MCF 10A (cell line): ENCODE measurements at regions not wholly inside any gene's neighbourhood (a gene's known extent, or its start where the extent isn't known, plus 50 kb on each side); places are given as distances from the start of the nearest gene placed in this dataset.

ENCODE experiments used
- BruUV-seq: library from RNA; stranded (reverse); fragments of 400-500 nt; replicated peaks from 2 replicates; lab custom pipeline; 2021; lab: Mats Ljungman, UMichigan
- CTCF ChIA-PET: fragments of 300-600 bp; sonication (Branson Sonifier 250); formaldehyde crosslinking; extraction: SDS; loops from one replicate; lab custom pipeline; 2021; ENCODE audit warnings: antibody characterized with exemption, inconsistent platforms; lab: Yijun Ruan, JAX
- POLR2A ChIA-PET: fragments of 300-600, 350-650 bp; sonication (Branson Sonifier 250); formaldehyde crosslinking; extraction: SDS; loops from one replicate; lab custom pipeline; 2020; ENCODE audit warnings: antibody characterized with exemption, inconsistent platforms; lab: Yijun Ruan, JAX
- DNase-seq: peaks from one replicate; pipeline ENCODE4 v3.0.0-alpha.2; 2018; ENCODE audit not compliant: unreplicated experiment
- H3K27ac Mint-ChIP-seq: one replicate; pipeline ENCODE4 v1.8.0; 2022; ENCODE audit warnings: mild to moderate bottlenecking, low read depth, mixed read lengths; ENCODE audit not compliant: unreplicated experiment
- H3K27me3 Mint-ChIP-seq: one replicate; pipeline ENCODE4 v1.8.0; 2022; ENCODE audit warnings: mixed read lengths; ENCODE audit not compliant: insufficient read depth, unreplicated experiment
- H3K36me3 Mint-ChIP-seq: one replicate; pipeline ENCODE4 v1.8.0; 2022; ENCODE audit warnings: mild to moderate bottlenecking, moderate library complexity, mixed read lengths; ENCODE audit not compliant: insufficient read depth, unreplicated experiment
- H3K4me1 Mint-ChIP-seq: one replicate; pipeline ENCODE4 v1.8.0; 2022; ENCODE audit warnings: mixed read lengths; ENCODE audit not compliant: insufficient read depth, unreplicated experiment
- H3K4me3 Mint-ChIP-seq: one replicate; pipeline ENCODE4 v1.8.0; 2022; ENCODE audit warnings: mild to moderate bottlenecking, moderate library complexity, mixed read lengths; ENCODE audit not compliant: unreplicated experiment
- H3K9me3 Mint-ChIP-seq: one replicate; pipeline ENCODE4 v1.8.0; 2022; ENCODE audit warnings: mixed read lengths; ENCODE audit not compliant: unreplicated experiment
- intact Hi-C: fragments of 100-400 bp; cut with micrococcal nuclease; formaldehyde crosslinking; loops from 2 replicates; pipeline ENCODE4 v1.14.1; 2022
- TF ChIP-seq, protein P1 (sequence below): fragments of 200-600 bp; IDR thresholded peaks from one replicate; pipeline ENCODE4 v1.8.0; 2022; ENCODE audit warnings: antibody characterized with exemption, mild to moderate bottlenecking; ENCODE audit not compliant: unreplicated experiment

DNA sequence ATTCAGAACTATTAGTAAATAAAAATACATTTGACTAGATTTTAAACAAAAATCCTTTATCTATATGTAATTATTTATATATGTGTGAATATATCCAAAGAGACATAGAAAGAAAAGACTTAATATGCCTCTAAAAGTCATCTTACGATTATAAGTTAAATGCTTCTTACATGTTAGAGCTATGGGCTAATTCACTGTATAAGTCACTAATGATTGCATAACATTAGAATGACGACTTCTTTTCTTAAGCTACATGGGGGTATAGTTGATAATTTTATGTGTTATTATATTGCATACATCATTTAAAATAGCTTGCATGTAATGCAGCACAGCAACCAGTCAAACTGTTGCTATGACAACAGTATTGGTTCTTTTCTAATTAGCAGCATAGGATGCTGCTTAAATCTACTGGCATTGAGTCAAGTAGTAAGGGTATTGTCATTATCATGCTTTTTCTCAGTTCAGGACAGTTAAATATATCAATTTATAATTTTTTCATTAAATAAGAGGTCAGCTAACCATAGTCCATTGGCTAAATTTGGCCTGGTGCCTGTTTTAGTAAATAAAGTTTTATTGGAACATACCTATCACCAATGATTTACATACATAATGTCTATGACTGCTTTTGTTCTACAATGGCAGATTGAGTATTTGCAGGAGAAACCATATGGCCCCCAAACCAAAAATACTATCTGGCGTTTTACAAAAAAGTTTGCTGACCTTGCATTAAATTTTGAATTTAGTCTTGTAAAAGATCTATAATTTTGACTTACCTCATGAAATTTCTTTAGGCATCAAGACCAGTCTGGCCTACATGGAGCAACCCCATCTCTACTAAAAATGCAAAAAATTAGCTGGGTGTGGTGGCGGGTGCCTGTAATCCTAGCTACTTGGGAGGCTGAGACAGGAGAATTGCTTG lies 207.7 kb upstream of the ZSWIM2 start:
- intact Hi-C loops = loop anchor here (10.0 kb wide), 1 partner anchor 58 kb away; no protein-coding TSS in a partner anchor
- no peaks in the 10 kb centered on the region for H3K9me3 Mint-ChIP-seq
- no peaks in the 10 kb centered on the region for H3K4me1 Mint-ChIP-seq
- DNase-seq = no peak
- TF ChIP-seq, protein P1, sequence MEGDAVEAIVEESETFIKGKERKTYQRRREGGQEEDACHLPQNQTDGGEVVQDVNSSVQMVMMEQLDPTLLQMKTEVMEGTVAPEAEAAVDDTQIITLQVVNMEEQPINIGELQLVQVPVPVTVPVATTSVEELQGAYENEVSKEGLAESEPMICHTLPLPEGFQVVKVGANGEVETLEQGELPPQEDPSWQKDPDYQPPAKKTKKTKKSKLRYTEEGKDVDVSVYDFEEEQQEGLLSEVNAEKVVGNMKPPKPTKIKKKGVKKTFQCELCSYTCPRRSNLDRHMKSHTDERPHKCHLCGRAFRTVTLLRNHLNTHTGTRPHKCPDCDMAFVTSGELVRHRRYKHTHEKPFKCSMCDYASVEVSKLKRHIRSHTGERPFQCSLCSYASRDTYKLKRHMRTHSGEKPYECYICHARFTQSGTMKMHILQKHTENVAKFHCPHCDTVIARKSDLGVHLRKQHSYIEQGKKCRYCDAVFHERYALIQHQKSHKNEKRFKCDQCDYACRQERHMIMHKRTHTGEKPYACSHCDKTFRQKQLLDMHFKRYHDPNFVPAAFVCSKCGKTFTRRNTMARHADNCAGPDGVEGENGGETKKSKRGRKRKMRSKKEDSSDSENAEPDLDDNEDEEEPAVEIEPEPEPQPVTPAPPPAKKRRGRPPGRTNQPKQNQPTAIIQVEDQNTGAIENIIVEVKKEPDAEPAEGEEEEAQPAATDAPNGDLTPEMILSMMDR = no peak
- POLR2A ChIA-PET = no interaction called here
- CTCF ChIA-PET = no interaction called here
- no peaks in the 10 kb centered on the region for H3K27me3 Mint-ChIP-seq
- H3K4me3 Mint-ChIP-seq = no peak overlapping the region
- no TSS peak for BruUV-seq
- H3K27ac Mint-ChIP-seq = no peak overlapping the region
- no peaks in the 10 kb centered on the region for H3K36me3 Mint-ChIP-seq

GRCh38 chr2:187055463-187055862 lies 206.5 kb upstream of the ZSWIM2 start:
- Mint-ChIP-seq H3K27ac (no peak overlapping the region), H3K4me1 (no peaks in the 10 kb centered on the region), H3K36me3 (no peaks in the 10 kb centered on the region), H3K4me3 (no peak overlapping the region), H3K9me3 (no peaks in the 10 kb centered on the region), H3K27me3 (no peaks in the 10 kb centered on the region)
- TF ChIP-seq, protein P1 = no peak
- DNase-seq = peak; percentile 64
- intact Hi-C loops = loop anchor here (10.0 kb wide), 1 partner anchor 59 kb away; no protein-coding TSS in a partner anchor
- POLR2A ChIA-PET = no interaction called here
- CTCF ChIA-PET = no interaction called here
- no TSS peak for BruUV-seq

DNA sequence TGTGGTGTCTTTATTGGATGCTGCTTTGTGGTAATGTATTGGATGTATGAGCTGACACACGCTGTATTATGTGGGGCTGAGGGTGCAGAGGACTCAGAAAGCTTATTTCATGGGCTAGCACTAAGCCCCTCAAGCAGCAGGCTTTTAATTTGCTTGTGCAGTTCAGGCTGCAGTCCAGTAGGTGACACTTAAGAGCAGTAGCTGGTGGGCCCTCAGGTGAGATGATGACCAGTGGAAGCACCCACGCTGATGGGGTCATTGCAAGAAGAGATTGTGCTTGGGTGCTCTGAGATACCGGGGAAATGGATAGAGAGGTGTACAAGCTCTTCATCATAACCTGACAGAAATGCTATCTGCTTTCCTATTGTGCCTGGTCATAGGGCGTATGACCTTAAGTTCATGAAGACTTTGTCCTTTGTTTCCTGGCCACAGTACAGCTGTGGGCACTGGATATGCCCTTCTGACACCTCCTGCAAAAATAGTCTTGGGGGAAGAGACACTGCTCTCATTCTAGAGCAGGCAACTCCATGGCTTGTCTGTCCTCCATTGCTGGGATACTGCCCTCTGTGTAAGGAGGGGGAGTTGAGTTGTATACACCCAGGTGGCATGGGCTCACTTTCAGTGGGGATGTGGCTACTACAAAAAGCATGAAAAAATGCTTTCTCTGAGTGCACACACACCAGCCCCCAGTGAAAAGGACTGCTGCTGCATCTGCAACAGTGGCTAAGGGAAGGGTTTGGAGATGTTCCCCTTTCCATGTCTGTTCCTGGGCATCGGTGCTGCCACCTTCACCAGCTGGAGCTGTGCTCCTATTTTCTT lies 205.7 kb upstream of the ZSWIM2 start:
- DNase-seq = no peak

More for the DNA sequence above, 205.7 kb upstream of the ZSWIM2 start:
- ChIA-PET POLR2A (no interaction called here), CTCF (interaction anchor here (0.5 to 0.8 kb wide), 3 partner anchors 15 to 496 kb away, joined by 3 read pairs; no protein-coding TSS in a partner anchor)
- Mint-ChIP-seq H3K4me1 (no peaks in the 10 kb centered on the region), H3K9me3 (no peaks in the 10 kb centered on the region), H3K27ac (no peak overlapping the region), H3K4me3 (no peak overlapping the region), H3K27me3 (no peaks in the 10 kb centered on the region), H3K36me3 (no peaks in the 10 kb centered on the region)
- intact Hi-C loops = loop anchor here (10.0 kb wide), 1 partner anchor 60 kb away; no protein-coding TSS in a partner anchor
- TF ChIP-seq, protein P1 = no peak
- no TSS peak for BruUV-seq
